ENCODE measurements at regions not wholly inside any gene's neighbourhood (a gene's known extent, or its start where the extent isn't known, plus 50 kb on each side); places are given as distances from the start of the nearest gene placed in this dataset.

DNA sequence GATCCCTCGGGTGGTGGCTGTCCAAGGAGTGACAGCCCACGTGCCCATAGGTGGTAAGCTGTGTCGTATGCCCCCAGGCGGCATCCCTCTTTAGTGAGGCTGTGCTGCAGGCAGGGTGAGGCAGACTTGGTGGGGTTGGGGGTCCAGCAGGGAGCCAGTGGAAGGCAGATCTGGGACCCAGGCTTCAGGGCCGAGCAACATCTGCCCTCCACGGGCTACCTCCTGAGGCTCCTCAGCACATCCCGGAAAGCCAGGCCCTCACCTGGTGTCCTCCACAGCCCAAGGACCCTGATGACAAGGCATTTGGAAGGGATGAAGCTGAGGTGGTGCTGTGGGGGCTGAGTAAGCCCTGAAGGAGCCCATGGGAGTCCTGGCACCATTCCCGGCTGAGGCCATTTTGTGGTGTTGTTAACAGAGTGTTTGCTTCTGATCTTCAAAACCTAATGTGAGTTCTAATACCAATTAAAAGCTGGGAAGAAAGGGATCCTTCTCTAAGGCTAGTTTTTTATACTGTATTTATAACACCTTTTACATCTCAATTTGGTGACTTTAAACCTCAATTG, 295.8 kb upstream of the IRX2 start:
- TF ChIP-seq FOXK2 (IDR thresholded peaks at IDR 0.05) (no peak), SP1 (IDR thresholded peaks at IDR 0.05) (no peak), FOXM1 (IDR thresholded peaks at IDR 0.05; ENCODE audit: borderline replicate concordance) (no peak), BHLHE40 (IDR thresholded peaks at IDR 0.05; ENCODE audit: borderline replicate concordance) (no peak), ZNF384 (IDR thresholded peaks at IDR 0.05) (no peak), TARDBP (IDR thresholded peaks at IDR 0.05) (no peak), FOXA1 (IDR thresholded peaks at IDR 0.05) (no peak), HDGF (IDR thresholded peaks at IDR 0.05; ENCODE audit: borderline replicate concordance) (no peak), SUZ12 (IDR thresholded peaks at IDR 0.05) (no peak), NFRKB (IDR thresholded peaks at IDR 0.05) (no peak), ELF4 (IDR thresholded peaks at IDR 0.05) (no peak), ARNT (IDR thresholded peaks at IDR 0.05) (no peak), CTBP1 (IDR thresholded peaks at IDR 0.05; ENCODE audit: borderline replicate concordance) (no peak)
- TF ChIP-seq, protein P1, sequence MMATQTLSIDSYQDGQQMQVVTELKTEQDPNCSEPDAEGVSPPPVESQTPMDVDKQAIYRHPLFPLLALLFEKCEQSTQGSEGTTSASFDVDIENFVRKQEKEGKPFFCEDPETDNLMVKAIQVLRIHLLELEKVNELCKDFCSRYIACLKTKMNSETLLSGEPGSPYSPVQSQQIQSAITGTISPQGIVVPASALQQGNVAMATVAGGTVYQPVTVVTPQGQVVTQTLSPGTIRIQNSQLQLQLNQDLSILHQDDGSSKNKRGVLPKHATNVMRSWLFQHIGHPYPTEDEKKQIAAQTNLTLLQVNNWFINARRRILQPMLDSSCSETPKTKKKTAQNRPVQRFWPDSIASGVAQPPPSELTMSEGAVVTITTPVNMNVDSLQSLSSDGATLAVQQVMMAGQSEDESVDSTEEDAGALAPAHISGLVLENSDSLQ (IDR thresholded peaks at IDR 0.05), result no peak

Measured in HEK293T (cell line).